Hepatocyte (in vitro differentiated cells): ENCODE measurements at regions not wholly inside any gene's neighbourhood (a gene's known extent, or its start where the extent isn't known, plus 50 kb on each side); places are given as distances from the start of the nearest gene placed in this dataset.

Experiments used
- CTCF ChIP-seq: fragments of 200-600 bp; sonication (generic); IDR thresholded peaks from 2 replicates; pipeline ENCODE4 v1.5.1; 2016; ENCODE audit warnings: antibody characterized with exemption, mild to moderate bottlenecking; ENCODE audit not compliant: poor library complexity
- EZH2 ChIP-seq: fragments of 200-600 bp; sonication (generic); IDR thresholded peaks from 2 replicates; pipeline ENCODE4 v1.6.1; 2016; ENCODE audit warnings: antibody characterized with exemption, mild to moderate bottlenecking, borderline replicate concordance
- EZH2phosphoT487 ChIP-seq: fragments of 200-600 bp; sonication (generic); IDR thresholded peaks from one replicate; pipeline ENCODE4 v1.6.1; 2018; ENCODE audit warnings: antibody characterized with exemption, mild to moderate bottlenecking, low read depth, moderate library complexity; ENCODE audit not compliant: unreplicated experiment, severe bottlenecking

DNA sequence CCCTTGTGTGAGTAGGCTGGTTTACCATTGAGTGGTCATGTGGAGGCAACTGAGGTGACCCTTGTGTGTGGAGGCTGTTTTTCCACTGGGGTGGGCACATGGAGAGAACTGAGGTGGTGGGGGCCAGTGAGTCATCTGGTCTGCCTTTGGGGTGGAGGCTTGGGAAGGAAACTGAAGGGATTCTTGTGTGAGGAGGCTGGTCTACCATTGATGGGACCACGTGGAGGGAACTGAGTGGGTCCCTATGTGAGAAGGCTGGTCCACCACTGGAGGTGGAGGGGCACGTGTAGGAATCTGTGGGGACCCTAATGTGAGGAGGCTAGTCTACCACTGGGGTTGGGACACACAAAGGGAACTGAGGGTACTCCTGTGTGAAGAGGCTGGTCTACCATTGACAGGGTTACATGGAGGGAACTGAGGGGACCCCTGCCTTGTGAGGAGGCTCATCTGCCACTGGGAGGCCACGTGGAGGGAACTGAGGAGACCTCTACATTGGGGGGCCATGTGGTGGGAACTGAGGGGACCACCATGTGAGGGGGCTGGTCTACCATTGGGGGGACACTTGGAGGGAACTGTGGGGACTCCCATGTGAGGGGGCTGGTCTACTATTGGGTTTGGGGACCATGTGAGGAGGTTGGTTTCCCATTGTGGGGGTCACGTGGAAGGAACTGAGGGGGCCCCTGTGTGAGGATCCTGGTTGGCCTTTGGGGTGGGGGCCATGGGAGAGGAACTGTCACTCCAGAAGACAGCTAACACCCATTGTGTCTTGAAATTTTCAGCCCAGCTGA, 164.5 kb downstream of the WNT7A start:
- TF ChIP-seq CTCF (no peak), EZH2 (no peak), EZH2phosphoT487 (no peak)
